Amygdala (tissue), 56 donors: ENCODE measurements at regions not wholly inside any gene's neighbourhood (a gene's known extent, or its start where the extent isn't known, plus 50 kb on each side); places are given as distances from the start of the nearest gene placed in this dataset.

Experiments
- DNase-seq, 56 donors: peaks; one replicate each; lab custom pipeline; 2025; lab: John Stamatoyannopoulos, UW

GRCh38 chr2:223366566-223366965 lies 235.6 kb downstream of the SCG2 start:
- no peak for DNase-seq

- DNase-seq: no peak
These were observed 233.7 kb downstream of the SCG2 start for GRCh38 chr2:223368481-223368880.

DNA sequence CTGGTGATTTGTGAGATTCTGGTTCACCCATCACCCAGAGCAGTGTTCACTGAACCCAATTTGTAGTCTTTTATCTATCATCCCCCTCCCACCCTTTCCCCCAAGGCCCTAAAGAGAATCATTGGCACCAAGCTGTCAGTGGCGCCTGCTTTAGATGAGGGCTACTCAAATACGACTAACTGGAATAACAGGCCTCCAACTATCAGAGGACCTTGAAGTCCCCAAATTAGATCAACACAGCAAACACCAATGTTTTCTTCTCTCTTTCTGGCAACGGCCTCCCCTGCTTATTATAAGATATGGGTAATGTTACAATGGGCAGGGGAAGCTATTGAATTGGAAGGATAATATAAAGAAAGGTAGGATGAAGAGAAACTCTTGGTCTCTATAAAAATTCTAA lies 232.3 kb downstream of the SCG2 start:
- DNase-seq: no peak

DNA sequence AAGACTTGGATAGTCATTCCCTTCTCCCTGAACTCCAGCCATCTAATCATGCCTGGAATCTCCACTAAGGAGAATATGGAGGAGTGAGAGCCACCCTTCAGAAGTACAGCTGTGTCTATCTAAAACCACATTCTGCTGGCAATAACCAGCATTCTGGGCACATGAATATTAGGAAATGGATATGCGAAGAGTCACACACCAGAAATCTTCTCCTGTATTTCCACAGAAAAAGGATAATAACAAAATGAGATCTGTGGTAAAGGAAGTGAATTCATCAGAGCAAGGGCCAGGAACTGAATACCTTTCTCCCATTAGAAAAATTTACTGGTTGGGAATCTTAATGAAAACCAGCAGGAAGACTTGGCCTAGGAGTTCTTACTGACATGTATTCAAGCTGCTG lies 218.8 kb downstream of the SCG2 start:
- DNase-seq: no peak

DNA sequence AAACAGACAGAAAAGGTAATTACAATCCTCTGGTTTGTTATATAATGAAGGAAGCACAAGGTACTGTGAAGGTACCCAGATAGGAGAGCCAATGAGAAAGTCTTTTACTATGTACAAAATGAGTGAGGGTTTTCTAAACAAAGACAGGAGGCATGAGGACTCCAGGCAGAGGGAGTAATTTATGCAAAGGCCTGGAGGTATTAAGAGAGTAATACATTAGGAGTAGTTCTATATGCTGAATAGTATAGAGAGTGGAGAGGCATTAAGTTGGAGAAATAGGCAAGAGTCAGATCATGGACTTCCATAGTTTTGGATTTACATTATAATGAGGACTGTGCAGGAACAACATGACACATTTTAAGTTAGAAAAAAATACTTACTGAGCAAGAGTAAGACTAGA lies 216.0 kb downstream of the SCG2 start:
- DNase-seq: no peak

GRCh38 chr2:223386984-223387383 lies 215.2 kb downstream of the SCG2 start:
- no peak for DNase-seq

GRCh38 chr2:223389624-223390023 lies 212.5 kb downstream of the SCG2 start:
- DNase-seq: no peak

- no peak for DNase-seq
These were observed 205.2 kb downstream of the SCG2 start for GRCh38 chr2:223396993-223397392.

DNA sequence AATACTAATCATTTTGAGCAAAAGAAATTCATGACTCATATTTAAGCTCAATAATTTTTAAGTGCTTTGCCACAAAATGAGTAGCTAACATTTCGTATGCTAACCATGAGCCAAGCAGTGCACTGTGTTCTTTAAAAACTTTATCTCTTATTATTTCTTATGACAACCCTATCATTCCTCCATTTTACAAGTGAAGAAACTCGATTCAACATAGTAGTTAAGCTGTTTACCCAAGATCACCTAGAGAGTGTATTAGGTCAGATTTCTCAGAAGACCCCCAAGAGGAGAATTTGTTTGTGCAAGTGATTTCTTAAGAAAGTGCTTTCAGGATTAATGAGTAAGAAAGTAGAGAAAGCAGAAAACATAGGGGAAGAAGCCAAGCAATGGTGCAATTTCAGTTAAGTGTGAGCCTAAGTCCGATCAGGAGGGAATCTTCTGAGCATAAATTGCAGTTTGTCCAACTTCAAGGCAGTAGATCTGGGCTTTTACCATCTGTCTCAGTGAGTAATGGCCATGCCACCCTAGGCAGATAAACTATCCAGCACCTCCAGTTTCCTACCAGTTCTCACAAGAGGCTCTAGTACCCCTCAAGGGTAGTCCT lies 202.7 kb downstream of the SCG2 start:
- DNase-seq: no peak

DNA sequence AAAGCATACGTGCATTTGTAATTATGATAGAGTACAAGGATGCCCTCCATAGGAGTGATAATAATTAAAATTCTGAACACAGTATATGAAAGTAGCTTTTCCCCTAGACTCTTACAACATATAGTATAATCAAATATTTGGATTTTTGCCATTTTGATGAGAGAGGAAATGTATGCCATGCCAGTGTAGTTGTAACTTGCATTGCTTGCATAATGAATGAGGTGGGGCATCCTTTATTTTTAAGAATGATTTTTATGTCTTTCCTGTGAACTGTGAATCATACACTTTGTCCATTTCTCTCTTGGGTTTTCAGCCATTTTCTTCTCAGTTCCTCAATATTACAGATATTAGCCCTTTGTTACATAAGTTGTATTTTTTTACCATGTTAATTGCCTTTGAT lies 197.5 kb downstream of the SCG2 start:
- no peak for DNase-seq

DNA sequence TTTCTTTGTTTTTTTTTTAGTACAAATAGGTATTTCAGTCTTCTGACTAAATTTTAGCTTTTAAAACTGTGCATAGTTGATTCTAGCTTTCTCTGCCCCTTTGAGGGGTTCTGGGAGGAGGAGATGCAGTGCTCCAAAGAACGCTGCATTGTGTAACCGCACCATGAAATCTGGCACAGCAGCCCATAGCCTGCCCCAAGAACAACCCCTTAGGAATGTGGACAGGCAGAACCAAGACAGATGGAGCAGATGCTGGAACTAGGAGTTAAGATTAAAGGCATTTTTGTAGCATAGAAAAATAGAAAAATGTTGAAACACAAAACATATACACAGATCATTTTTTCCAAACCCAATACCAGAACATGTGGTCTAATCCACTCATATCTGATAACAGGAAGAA lies 187.5 kb downstream of the SCG2 start:
- DNase-seq: no peak

- no peak for DNase-seq
These were observed 187.1 kb downstream of the SCG2 start for GRCh38 chr2:223415071-223415470.

DNA sequence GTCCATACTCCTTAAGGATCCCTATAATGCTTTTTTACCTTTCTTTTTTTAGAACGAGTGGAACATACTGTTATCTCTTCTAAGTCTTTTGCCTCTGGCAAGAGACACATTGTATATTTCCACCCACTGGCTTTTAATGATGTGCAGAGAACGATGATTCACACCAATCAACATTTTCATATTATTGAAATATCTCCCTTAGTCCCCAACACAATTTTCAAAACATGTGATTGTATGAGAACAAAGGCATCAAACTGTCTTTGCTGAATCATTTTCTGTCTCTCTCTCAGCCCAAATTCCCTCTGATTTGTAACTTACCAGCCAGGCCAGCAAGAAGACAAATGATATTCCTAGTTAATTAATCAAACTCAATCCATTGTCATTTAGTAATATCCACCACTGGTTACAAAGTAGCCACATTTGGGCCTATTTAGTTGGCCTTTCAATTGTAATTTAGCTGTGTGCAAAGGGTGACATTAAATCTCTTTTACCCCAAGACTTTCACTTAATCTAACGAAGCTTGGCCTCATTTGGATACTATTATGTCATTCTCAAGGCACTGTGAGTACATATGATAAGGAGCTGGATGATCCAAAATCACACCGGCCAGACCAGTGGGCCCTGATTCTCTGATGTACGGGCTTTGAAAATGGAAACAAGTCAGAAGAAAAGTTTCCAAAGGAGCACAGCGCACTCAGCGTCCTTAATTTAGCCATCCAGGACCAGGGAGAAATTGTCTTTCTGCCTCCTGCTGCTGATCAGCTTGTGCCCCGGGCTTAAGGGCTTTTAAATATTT lies 185.1 kb downstream of the SCG2 start:
- DNase-seq: no peak

DNA sequence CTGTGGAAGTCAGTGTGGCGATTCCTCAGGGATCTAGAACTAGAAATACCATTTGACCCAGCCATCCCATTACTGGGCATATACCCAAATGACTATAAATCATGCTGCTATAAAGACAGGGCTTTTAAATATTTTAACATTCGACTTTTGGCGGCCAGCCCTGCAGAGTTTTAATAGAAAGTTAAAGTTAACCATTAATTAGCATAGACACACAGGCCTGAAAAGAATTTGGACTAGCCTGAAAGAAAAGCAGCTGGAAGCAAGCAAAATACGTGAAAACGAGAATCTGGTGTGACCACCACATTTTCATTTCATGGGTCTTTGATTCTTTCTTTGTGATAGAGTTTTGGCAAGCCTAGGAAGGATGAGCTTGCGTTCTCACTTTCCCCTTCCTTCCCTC lies 184.0 kb downstream of the SCG2 start:
- DNase-seq: no peak

GRCh38 chr2:223418604-223419199 lies 183.5 kb downstream of the SCG2 start:
- DNase-seq: no peak

- no peak for DNase-seq
These were observed 182.1 kb downstream of the SCG2 start for GRCh38 chr2:223420048-223420447.

DNA sequence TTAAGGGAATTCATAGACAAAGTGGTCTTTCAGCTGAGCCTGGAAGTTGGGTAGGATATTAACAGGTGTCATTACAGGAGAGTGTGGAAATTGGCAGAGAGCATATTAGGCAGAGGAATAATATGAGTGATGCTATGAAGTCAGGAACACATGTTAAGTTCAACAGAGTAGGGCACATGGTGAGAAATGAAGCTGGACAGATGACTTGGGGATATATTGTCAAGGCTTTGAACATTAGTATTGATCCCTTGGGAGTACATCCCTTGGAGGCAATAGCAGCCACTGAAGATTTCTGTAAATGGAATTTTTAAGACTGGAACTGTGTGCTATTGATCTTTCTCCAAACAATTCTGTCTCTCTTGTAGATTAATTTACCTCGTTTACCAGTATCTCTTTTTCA lies 170.7 kb downstream of the SCG2 start:
- no peak for DNase-seq

- no peak for DNase-seq
These were observed 168.7 kb downstream of the SCG2 start for GRCh38 chr2:223433461-223433860.

GRCh38 chr2:223437788-223438187 lies 164.4 kb downstream of the SCG2 start:
- DNase-seq: no peak

- DNase-seq: no peak
These were observed 163.0 kb downstream of the SCG2 start for GRCh38 chr2:223439184-223439583.

GRCh38 chr2:223439786-223440185 lies 162.4 kb downstream of the SCG2 start:
- no peak for DNase-seq

- no peak for DNase-seq
These were observed 159.3 kb downstream of the SCG2 start for GRCh38 chr2:223442847-223443246.
